MCF 10A (cell line): ENCODE measurements at regions not wholly inside any gene's neighbourhood (a gene's known extent, or its start where the extent isn't known, plus 50 kb on each side); places are given as distances from the start of the nearest gene placed in this dataset.
A peak's percentile ranks its signal among the peaks of the same experiment; 100 is the strongest.
"Not testable (repeated sequence)": the region's sequence is repeated elsewhere in the genome, so short reads cannot be mapped to it uniquely, and the experiment has no call there.

ENCODE experiments used
- BruUV-seq: library from RNA; stranded (reverse); fragments of 400-500 nt; replicated peaks from 2 replicates; lab custom pipeline; 2021; lab: Mats Ljungman, UMichigan
- CTCF ChIA-PET: fragments of 300-600 bp; sonication (Branson Sonifier 250); formaldehyde crosslinking; extraction: SDS; loops from one replicate; lab custom pipeline; 2021; ENCODE audit warnings: antibody characterized with exemption, inconsistent platforms; lab: Yijun Ruan, JAX
- POLR2A ChIA-PET: fragments of 300-600, 350-650 bp; sonication (Branson Sonifier 250); formaldehyde crosslinking; extraction: SDS; loops from one replicate; lab custom pipeline; 2020; ENCODE audit warnings: antibody characterized with exemption, inconsistent platforms; lab: Yijun Ruan, JAX
- DNase-seq: peaks from one replicate; pipeline ENCODE4 v3.0.0-alpha.2; 2018; ENCODE audit not compliant: unreplicated experiment
- H3K27ac Mint-ChIP-seq: one replicate; pipeline ENCODE4 v1.8.0; 2022; ENCODE audit warnings: mild to moderate bottlenecking, low read depth, mixed read lengths; ENCODE audit not compliant: unreplicated experiment
- H3K27me3 Mint-ChIP-seq: one replicate; pipeline ENCODE4 v1.8.0; 2022; ENCODE audit warnings: mixed read lengths; ENCODE audit not compliant: insufficient read depth, unreplicated experiment
- H3K36me3 Mint-ChIP-seq: one replicate; pipeline ENCODE4 v1.8.0; 2022; ENCODE audit warnings: mild to moderate bottlenecking, moderate library complexity, mixed read lengths; ENCODE audit not compliant: insufficient read depth, unreplicated experiment
- H3K4me1 Mint-ChIP-seq: one replicate; pipeline ENCODE4 v1.8.0; 2022; ENCODE audit warnings: mixed read lengths; ENCODE audit not compliant: insufficient read depth, unreplicated experiment
- H3K4me3 Mint-ChIP-seq: one replicate; pipeline ENCODE4 v1.8.0; 2022; ENCODE audit warnings: mild to moderate bottlenecking, moderate library complexity, mixed read lengths; ENCODE audit not compliant: unreplicated experiment
- H3K9me3 Mint-ChIP-seq: one replicate; pipeline ENCODE4 v1.8.0; 2022; ENCODE audit warnings: mixed read lengths; ENCODE audit not compliant: unreplicated experiment
- intact Hi-C: fragments of 100-400 bp; cut with micrococcal nuclease; formaldehyde crosslinking; loops from 2 replicates; pipeline ENCODE4 v1.14.1; 2022
- TF ChIP-seq, protein P1 (sequence below): fragments of 200-600 bp; IDR thresholded peaks from one replicate; pipeline ENCODE4 v1.8.0; 2022; ENCODE audit warnings: antibody characterized with exemption, mild to moderate bottlenecking; ENCODE audit not compliant: unreplicated experiment

DNA sequence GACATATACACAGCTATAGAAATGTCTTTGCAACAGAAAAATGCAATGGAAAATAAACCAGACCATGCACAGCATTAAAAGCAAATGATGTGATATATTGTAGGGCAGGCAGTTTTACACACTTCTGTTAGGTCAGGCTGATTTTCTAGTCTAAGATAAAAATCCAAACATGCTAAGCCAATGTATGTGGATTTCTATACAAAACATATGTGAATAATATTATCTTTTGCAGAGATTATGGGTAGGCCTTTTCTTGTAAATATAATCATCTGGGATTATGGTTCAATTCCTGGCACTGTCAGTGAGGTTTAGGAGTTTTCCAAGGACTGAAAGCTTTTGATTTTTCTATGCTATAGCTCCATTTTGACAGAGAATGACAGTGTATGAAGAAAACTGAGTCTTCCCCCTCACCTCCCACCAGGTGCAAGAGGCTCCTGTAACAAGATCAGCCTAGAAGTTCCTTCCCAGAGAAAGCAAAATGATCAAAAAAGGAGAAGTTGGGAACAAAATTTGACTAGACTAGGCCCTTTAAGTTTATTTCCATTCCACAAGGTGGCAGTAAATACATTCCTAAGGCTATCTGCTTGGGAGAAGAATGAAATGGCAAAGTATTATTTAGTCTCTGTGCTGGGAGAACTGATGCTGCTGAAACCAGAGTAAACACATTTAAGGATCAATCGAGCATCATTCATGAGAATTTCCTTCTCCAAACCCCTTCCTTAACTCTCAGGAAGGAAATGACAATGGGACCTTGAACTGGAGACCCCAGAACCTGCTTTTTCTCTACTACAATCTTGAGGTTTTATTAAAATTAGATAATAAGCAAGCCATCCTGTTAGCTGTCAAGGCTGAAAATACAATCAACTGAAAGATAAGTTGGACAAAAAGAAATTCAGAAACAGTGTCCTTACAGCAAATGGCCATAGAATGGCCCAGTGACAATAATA, 133.0 kb upstream of the TUT7 start:
- no peak overlapping the region for H3K4me3 Mint-ChIP-seq
- POLR2A ChIA-PET, result interaction anchor here (0.7 to 6.5 kb wide), 5 partner anchors 150 to 851 kb away, joined by 3 to 39 read pairs (median 4); partner anchors contain the start of gene GAS1
- CTCF ChIA-PET, result interaction anchor here (0.5 to 9.0 kb wide), 48 partner anchors 9 to 1325 kb away, joined by 3 to 134 read pairs (median 3); partner anchors contain the start of gene GAS1
- DNase-seq, result peak; percentile 64
- H3K4me1 Mint-ChIP-seq, result peaks cover 6% of the 10 kb centered on the region
- H3K36me3 Mint-ChIP-seq, result no peaks in the 10 kb centered on the region
- H3K9me3 Mint-ChIP-seq, result no peaks in the 10 kb centered on the region
- no peak overlapping the region for H3K27ac Mint-ChIP-seq
- intact Hi-C loops, result loop anchor here (1.0 to 5.0 kb wide), 7 partner anchors 53 to 1176 kb away; no protein-coding TSS in a partner anchor
- H3K27me3 Mint-ChIP-seq, result no peaks in the 10 kb centered on the region
- TF ChIP-seq, protein P1, sequence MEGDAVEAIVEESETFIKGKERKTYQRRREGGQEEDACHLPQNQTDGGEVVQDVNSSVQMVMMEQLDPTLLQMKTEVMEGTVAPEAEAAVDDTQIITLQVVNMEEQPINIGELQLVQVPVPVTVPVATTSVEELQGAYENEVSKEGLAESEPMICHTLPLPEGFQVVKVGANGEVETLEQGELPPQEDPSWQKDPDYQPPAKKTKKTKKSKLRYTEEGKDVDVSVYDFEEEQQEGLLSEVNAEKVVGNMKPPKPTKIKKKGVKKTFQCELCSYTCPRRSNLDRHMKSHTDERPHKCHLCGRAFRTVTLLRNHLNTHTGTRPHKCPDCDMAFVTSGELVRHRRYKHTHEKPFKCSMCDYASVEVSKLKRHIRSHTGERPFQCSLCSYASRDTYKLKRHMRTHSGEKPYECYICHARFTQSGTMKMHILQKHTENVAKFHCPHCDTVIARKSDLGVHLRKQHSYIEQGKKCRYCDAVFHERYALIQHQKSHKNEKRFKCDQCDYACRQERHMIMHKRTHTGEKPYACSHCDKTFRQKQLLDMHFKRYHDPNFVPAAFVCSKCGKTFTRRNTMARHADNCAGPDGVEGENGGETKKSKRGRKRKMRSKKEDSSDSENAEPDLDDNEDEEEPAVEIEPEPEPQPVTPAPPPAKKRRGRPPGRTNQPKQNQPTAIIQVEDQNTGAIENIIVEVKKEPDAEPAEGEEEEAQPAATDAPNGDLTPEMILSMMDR, result peak; percentile 76
- no TSS peak for BruUV-seq

GRCh38 chr9:86485359-86485758, 131.1 kb upstream of the TUT7 start:
- Mint-ChIP-seq H3K36me3 (no peaks in the 10 kb centered on the region), H3K4me1 (no peaks in the 10 kb centered on the region), H3K27me3 (no peaks in the 10 kb centered on the region), H3K9me3 (no peaks in the 10 kb centered on the region), H3K27ac (peak overlapping the region; percentile 33), H3K4me3 (no peak overlapping the region)
- intact Hi-C loops, result loop anchor here (5.0 kb wide), 1 partner anchor 152 kb away; no protein-coding TSS in a partner anchor
- DNase-seq, result no peak
- POLR2A ChIA-PET, result interaction anchor here (1.5 to 6.5 kb wide), 2 partner anchors 462 to 840 kb away, joined by 4 to 39 read pairs; partner anchors contain the start of gene GAS1
- TF ChIP-seq, protein P1, result no peak
- BruUV-seq, result no TSS peak
- CTCF ChIA-PET, result interaction anchor here (0.6 to 9.0 kb wide), 6 partner anchors 17 to 837 kb away, joined by 3 to 134 read pairs (median 10); partner anchors contain the start of gene GAS1

GRCh38 chr9:86483496-86483895, 129.3 kb upstream of the TUT7 start:
- Mint-ChIP-seq H3K36me3 (no peaks in the 10 kb centered on the region), H3K4me3 (no peak overlapping the region), H3K27ac (no peak overlapping the region), H3K9me3 (no peaks in the 10 kb centered on the region), H3K4me1 (no peaks in the 10 kb centered on the region), H3K27me3 (no peaks in the 10 kb centered on the region)
- DNase-seq, result no peak
- POLR2A ChIA-PET, result no interaction called here
- intact Hi-C loops, result no loop called here
- CTCF ChIA-PET, result interaction anchor here (0.5 to 9.0 kb wide), 4 partner anchors 49 to 839 kb away, joined by 3 to 134 read pairs (median 4); no protein-coding TSS in a partner anchor
- BruUV-seq, result no TSS peak
- TF ChIP-seq, protein P1, result no peak

GRCh38 chr9:86481466-86481865, 127.3 kb upstream of the TUT7 start:
- CTCF ChIA-PET, result interaction anchor here (0.6 to 2.0 kb wide), 3 partner anchors 132 to 844 kb away, joined by 3 to 4 read pairs (median 3); no protein-coding TSS in a partner anchor
- TF ChIP-seq, protein P1, result no peak
- Mint-ChIP-seq H3K4me1 (no peaks in the 10 kb centered on the region), H3K27ac (no peak overlapping the region), H3K36me3 (no peaks in the 10 kb centered on the region), H3K27me3 (no peaks in the 10 kb centered on the region), H3K4me3 (no peak overlapping the region), H3K9me3 (no peaks in the 10 kb centered on the region)
- intact Hi-C loops, result no loop called here
- no peak for DNase-seq
- POLR2A ChIA-PET, result interaction anchor here (0.6 kb wide), 1 partner anchor 131 kb away, joined by 3 read pairs; no protein-coding TSS in a partner anchor
- no TSS peak for BruUV-seq

GRCh38 chr9:86475255-86475654, 121.0 kb upstream of the TUT7 start:
- H3K9me3 Mint-ChIP-seq, CTCF ChIA-PET: not testable (repeated sequence)

More at GRCh38 chr9:86475255-86475654, 121.0 kb upstream of the TUT7 start:
- H3K27me3 Mint-ChIP-seq, intact Hi-C loops, DNase-seq, H3K36me3 Mint-ChIP-seq, POLR2A ChIA-PET, H3K27ac Mint-ChIP-seq, H3K4me1 Mint-ChIP-seq, BruUV-seq, H3K4me3 Mint-ChIP-seq: not testable (repeated sequence)
